GM12874 (cell line): ENCODE measurements at regions not wholly inside any gene's neighbourhood (a gene's known extent, or its start where the extent isn't known, plus 50 kb on each side); places are given as distances from the start of the nearest gene placed in this dataset.

ENCODE experiments used
- TF ChIP-seq, protein P1 (sequence below): IDR thresholded peaks from 2 replicates; pipeline ENCODE4 v1.5.1; 2011; ENCODE audit warnings: low read depth, mild to moderate bottlenecking, control low read depth, low read length, moderate library complexity; ENCODE audit not compliant: insufficient read depth

GRCh38 chr20:58008866-58009265, 219.6 kb downstream of the ANKRD60 start:
- TF ChIP-seq, protein P1, sequence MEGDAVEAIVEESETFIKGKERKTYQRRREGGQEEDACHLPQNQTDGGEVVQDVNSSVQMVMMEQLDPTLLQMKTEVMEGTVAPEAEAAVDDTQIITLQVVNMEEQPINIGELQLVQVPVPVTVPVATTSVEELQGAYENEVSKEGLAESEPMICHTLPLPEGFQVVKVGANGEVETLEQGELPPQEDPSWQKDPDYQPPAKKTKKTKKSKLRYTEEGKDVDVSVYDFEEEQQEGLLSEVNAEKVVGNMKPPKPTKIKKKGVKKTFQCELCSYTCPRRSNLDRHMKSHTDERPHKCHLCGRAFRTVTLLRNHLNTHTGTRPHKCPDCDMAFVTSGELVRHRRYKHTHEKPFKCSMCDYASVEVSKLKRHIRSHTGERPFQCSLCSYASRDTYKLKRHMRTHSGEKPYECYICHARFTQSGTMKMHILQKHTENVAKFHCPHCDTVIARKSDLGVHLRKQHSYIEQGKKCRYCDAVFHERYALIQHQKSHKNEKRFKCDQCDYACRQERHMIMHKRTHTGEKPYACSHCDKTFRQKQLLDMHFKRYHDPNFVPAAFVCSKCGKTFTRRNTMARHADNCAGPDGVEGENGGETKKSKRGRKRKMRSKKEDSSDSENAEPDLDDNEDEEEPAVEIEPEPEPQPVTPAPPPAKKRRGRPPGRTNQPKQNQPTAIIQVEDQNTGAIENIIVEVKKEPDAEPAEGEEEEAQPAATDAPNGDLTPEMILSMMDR: no peak

DNA sequence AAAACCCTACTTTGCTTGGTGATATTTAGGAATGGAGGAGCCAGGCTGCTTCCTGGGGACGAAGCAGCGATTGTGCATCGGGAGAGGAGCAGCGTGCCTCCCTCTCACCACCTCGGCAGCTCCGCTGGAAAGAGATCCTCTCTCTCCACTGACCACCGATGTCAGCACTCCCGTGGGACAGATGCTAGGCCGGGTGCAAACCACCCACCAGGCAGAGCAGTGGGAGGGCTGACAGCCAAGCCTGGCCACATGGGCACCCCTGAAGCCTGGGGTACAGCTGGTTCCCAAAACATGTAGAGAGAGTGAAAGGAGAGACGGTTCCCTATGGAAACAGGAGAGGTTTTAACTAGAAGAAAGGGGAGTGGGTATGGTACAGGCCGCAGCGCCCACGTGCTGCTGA, 220.0 kb downstream of the ANKRD60 start:
- TF ChIP-seq, protein P1: no peak

DNA sequence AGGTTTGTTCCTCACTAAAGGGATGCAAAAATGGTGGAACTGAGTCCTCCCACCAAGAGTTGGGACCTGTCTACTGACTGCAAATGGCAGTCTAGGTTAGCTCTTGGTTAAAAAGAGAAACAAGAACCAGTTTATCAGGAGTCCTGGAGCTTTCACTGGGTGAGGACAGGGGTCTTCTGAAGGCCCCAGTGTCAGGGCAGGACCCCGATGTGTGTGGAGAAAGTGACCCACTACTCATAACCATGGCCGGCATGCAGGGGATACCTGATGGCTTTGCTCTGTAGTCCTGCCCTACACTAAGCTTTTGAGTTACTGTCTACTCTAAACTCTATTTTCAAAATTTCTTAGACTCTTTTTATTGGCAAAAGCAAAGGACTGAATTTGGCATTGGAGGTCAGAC, 220.5 kb downstream of the ANKRD60 start:
- TF ChIP-seq, protein P1: no peak

DNA sequence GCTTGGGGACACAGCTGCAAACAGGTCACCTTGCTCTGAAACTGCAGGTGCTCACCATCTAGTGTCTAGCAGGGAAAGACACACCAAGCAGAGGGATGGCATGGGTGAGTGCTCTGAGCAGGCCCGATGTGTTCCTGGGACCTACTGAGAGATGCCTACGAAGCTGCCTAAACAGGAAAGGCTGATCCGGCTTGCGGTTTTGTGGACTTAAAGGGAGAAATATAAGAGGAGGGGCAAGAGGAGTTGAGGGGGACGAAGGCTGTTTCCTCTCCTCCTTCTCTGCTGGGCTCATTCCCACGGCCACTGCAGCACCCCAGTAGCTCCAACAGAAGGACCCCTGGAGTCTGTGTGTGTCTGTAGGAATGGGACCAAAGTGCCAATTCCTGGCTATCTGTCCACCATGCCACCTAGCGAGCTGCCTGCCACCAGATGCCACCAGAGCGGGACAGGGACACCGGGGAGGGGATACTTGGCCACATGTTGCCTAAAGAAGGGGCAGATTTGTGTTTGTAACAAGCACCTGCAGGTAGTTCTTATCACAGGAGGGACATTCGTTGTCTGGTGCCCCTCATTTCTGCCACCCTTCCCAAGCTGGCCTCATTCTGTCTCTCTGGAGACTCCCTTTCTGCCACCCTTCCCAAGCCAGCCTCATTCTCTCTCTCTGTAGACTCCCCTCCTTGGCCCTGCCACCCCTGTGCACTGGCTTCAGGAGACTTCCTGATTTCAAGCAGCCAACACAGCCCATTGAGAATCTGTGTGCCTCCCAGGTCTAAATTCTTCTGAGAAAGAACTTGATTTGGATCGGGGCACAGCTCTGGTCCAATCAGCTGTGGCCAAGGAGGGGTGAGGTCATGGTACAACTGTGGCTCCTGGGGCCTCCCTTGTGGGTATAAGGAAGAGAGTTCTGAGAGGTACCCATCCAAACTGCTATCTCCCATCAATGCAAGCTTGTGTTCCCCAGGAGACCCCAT, 221.8 kb downstream of the ANKRD60 start:
- TF ChIP-seq, protein P1: no peak

- TF ChIP-seq, protein P1: no peak
Observed at GRCh38 chr20:58005581-58006345, 222.7 kb downstream of the ANKRD60 start.

DNA sequence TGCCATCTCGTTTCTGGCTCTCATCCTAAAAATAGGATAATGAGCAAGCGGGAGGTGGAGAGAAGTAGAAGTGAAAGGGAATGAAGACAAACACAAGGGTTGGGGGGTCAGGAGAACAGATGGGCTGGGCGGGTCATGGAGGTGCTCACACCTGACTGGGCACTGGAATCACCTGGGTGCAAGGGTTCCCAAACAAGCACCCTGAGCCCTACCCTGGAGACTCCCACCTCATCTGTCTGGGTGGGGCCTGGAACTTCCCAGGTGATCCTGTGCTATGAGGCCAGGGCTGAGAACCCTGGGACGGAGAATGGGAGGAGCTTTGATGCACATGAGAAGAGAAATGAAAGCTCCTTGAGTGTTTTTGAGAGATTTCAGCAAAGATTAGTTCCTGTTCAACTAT, 223.6 kb downstream of the ANKRD60 start:
- TF ChIP-seq, protein P1: no peak

DNA sequence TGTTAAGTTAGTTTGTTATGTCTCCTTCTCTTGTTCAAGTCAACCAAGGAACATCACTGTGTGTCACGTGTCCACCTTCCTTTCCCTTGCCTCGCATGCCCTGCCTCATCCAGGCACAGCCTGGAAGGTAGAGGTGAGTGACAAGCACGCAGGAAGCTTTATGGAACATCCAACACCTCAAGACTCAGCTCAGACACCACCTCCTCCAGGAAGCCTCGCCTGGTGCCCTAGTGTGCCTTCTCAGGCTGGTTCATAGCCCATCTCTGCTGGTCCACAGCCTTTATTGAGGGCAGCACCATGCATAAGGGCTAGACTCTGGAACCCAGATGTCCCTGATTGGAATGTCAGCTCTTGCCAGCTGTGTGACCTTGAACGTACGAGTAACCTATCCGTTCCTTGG, 224.3 kb downstream of the ANKRD60 start:
- TF ChIP-seq, protein P1: no peak
